Neuronal stem cell (in vitro differentiated cells): ENCODE measurements at regions not wholly inside any gene's neighbourhood (a gene's known extent, or its start where the extent isn't known, plus 50 kb on each side); places are given as distances from the start of the nearest gene placed in this dataset.
"Not testable (repeated sequence)": the region's sequence is repeated elsewhere in the genome, so short reads cannot be mapped to it uniquely, and the experiment has no call there.

Experiments used
- DNase-seq: peaks from one replicate; pipeline ENCODE4 v3.0.0-alpha.2; 2013; ENCODE audit warnings: low spot score
- H2AFZ ChIP-seq: one replicate; pipeline ENCODE4 v1.6.1; 2013; ENCODE audit warnings: mild to moderate bottlenecking, low read length, inconsistent platforms
- H2AK5ac ChIP-seq: 2 replicates; pipeline ENCODE4 v1.6.1; 2013; ENCODE audit warnings: low read depth, mild to moderate bottlenecking, inconsistent platforms, low read length, moderate library complexity, mixed read lengths
- H2BK120ac ChIP-seq: 2 replicates; pipeline ENCODE4 v1.6.1; 2013; ENCODE audit warnings: low read depth, mild to moderate bottlenecking, inconsistent platforms, low read length, moderate library complexity, mixed read lengths
- H2BK12ac ChIP-seq: one replicate; pipeline ENCODE4 v1.6.1; 2013; ENCODE audit warnings: low read length, inconsistent platforms
- H2BK15ac ChIP-seq: 2 replicates; pipeline ENCODE4 v1.6.1; 2013; ENCODE audit warnings: mild to moderate bottlenecking, low read length, inconsistent platforms, mixed read lengths
- H2BK5ac ChIP-seq: one replicate; pipeline ENCODE4 v1.6.1; 2013; ENCODE audit warnings: inconsistent platforms, mild to moderate bottlenecking, low read length, moderate library complexity
- H3K14ac ChIP-seq: one replicate; pipeline ENCODE4 v1.6.1; 2013; ENCODE audit warnings: low read length, inconsistent platforms
- H3K18ac ChIP-seq: 2 replicates; pipeline ENCODE4 v1.6.1; 2013; ENCODE audit warnings: low read length, inconsistent platforms
- H3K23ac ChIP-seq: 2 replicates; pipeline ENCODE4 v1.6.1; 2013; ENCODE audit warnings: low read depth, mild to moderate bottlenecking, mixed read lengths, low read length, inconsistent platforms; ENCODE audit not compliant: poor library complexity
- H3K27ac ChIP-seq: replicated peaks from 3 replicates; pipeline ENCODE4 v1.5.1; 2013; ENCODE audit warnings: low read length, inconsistent platforms
- H3K27me3 ChIP-seq, 3 experiments: 2 replicates each; pipeline ENCODE4 v1.6.1; 2013; ENCODE audit warnings: low read length in 3 of 3, mild to moderate bottlenecking in 2 of 3, inconsistent platforms in 1 of 3, low read depth in 1 of 3, mixed read lengths in 1 of 3, moderate library complexity in 1 of 3; ENCODE audit not compliant: control insufficient read depth in 3 of 3, insufficient read depth in 3 of 3
- H3K36me3 ChIP-seq, 2 donors: replicated peaks in 1 of 2; 2 replicates each; pipeline ENCODE4 v1.6.1; 2013; ENCODE audit warnings: low read length in 2 of 2; ENCODE audit not compliant: control insufficient read depth in 2 of 2, insufficient read depth in 2 of 2
- H3K4ac ChIP-seq: 2 replicates; pipeline ENCODE4 v1.6.1; 2013; ENCODE audit warnings: inconsistent platforms, mild to moderate bottlenecking, low read length, moderate library complexity
- H3K4me1 ChIP-seq, 2 donors: 1 replicate in 1 of 2; 2 replicates in 1 of 2; pipeline ENCODE4 v1.6.1; 2013; ENCODE audit warnings: low read length in 2 of 2, low read depth in 1 of 2; ENCODE audit not compliant: control insufficient read depth in 2 of 2, insufficient read depth in 1 of 2
- H3K4me2 ChIP-seq: one replicate; pipeline ENCODE4 v1.6.1; 2013; ENCODE audit warnings: mild to moderate bottlenecking, low read length, inconsistent platforms; ENCODE audit not compliant: insufficient read depth, poor library complexity, severe bottlenecking
- H3K4me3 ChIP-seq, 2 donors: 2 replicates each; pipeline ENCODE4 v1.5.1; 2013; ENCODE audit warnings: low read length in 2 of 2, mild to moderate bottlenecking in 2 of 2, inconsistent platforms in 1 of 2, moderate library complexity in 1 of 2
- H3K79me1 ChIP-seq: one replicate; pipeline ENCODE4 v1.6.1; 2013; ENCODE audit warnings: low read depth, mild to moderate bottlenecking, inconsistent platforms, low read length, moderate library complexity
- H3K9ac ChIP-seq: one replicate; pipeline ENCODE4 v1.6.1; 2013; ENCODE audit warnings: mild to moderate bottlenecking, low read depth, low read length, inconsistent platforms; ENCODE audit not compliant: poor library complexity
- H3K9me3 ChIP-seq, 2 donors: replicated peaks in 1 of 2; 2 replicates each; pipeline versions ENCODE3 to v1.6.1; 2013; ENCODE audit warnings: low read length in 2 of 2, mild to moderate bottlenecking in 2 of 2, inconsistent platforms in 1 of 2, low read depth in 1 of 2, mixed read lengths in 1 of 2, moderate library complexity in 1 of 2; ENCODE audit not compliant: control insufficient read depth in 2 of 2, insufficient read depth in 1 of 2
- H4K8ac ChIP-seq: one replicate; pipeline ENCODE4 v1.6.1; 2013; ENCODE audit warnings: low read depth, mild to moderate bottlenecking, inconsistent platforms, low read length, moderate library complexity
- H4K91ac ChIP-seq: one replicate; pipeline ENCODE4 v1.6.1; 2013; ENCODE audit warnings: low read length, low read depth, mild to moderate bottlenecking, inconsistent platforms; ENCODE audit not compliant: poor library complexity
- WGBS, 2 donors: extraction: QIAGEN DNeasy Blood & Tissue Kit; methylation state at CpG; one replicate each; pipeline ENCODE4 v1.1.7; 2013; ENCODE audit warnings: missing lambda C conversion rate in 2 of 2, mixed read lengths in 1 of 2; ENCODE audit not compliant: insufficient read length in 2 of 2, insufficient replicate concordance in 1 of 2; ENCODE audit errors: extremely low coverage in 2 of 2; 5-methylcytosine and 5-hydroxymethylcytosine counted together

DNA sequence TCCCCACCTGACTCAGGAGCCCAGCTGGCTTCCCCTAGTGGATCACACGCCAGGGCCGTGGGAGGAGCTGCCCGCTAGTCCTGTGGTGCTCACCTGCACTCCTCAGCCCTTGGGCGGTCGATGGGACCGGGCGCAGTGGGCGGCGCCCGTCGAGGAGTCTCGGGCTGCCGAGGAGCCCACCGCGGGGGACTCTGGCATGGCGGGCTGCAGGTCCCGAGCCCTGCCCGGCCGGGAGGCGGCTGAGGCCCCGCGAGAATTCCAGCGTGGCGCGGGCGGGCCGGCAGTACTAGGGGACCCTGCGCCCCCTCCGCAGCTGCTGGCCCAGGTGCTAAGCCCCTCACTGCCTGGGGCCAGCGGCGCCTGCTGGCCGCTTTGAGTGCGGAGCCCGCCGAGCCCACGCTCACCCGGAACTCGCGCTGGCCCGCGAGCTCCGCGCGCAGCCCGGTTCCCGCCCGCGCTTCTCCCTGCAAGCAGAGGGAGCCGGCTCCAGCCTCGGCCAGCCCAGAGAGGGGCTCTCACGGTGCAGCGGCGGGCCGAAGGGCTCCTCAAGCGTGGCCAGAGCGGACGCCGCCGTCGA is 367.9 kb downstream of the TYW1 start:
- no peak overlapping the region for H2BK12ac ChIP-seq
- H2BK5ac ChIP-seq = no peak overlapping the region
- WGBS, 2 donors = no CpG with 5 or more reads among the region's 60 CpGs
- no peak overlapping the region for H4K91ac ChIP-seq
- no peak overlapping the region for H4K8ac ChIP-seq
- no peak overlapping the region for H3K4me2 ChIP-seq
- H2BK120ac ChIP-seq = no peak overlapping the region
- no peak overlapping the region for H2AK5ac ChIP-seq
- H3K9ac ChIP-seq = no peak overlapping the region
- no peak overlapping the region for H2BK15ac ChIP-seq
- no peaks in the 10 kb centered on the region for H3K79me1 ChIP-seq
- H3K18ac ChIP-seq = no peak overlapping the region
- H3K14ac ChIP-seq = no peak overlapping the region
- no peak overlapping the region for H3K23ac ChIP-seq
- no peaks in the 10 kb centered on the region for H3K36me3 ChIP-seq
- no peak overlapping the region for H3K4ac ChIP-seq
- no peak for DNase-seq
- peaks cover 0 to 2% (median 0%) of the 10 kb centered on the region in 3 experiments for H3K27me3 ChIP-seq
- H2AFZ ChIP-seq = no peak overlapping the region
- no peaks in the 10 kb centered on the region for H3K9me3 ChIP-seq
- no peak overlapping the region for H3K4me3 ChIP-seq
- no peaks in the 10 kb centered on the region for H3K4me1 ChIP-seq
- no peak overlapping the region for H3K27ac ChIP-seq

DNA sequence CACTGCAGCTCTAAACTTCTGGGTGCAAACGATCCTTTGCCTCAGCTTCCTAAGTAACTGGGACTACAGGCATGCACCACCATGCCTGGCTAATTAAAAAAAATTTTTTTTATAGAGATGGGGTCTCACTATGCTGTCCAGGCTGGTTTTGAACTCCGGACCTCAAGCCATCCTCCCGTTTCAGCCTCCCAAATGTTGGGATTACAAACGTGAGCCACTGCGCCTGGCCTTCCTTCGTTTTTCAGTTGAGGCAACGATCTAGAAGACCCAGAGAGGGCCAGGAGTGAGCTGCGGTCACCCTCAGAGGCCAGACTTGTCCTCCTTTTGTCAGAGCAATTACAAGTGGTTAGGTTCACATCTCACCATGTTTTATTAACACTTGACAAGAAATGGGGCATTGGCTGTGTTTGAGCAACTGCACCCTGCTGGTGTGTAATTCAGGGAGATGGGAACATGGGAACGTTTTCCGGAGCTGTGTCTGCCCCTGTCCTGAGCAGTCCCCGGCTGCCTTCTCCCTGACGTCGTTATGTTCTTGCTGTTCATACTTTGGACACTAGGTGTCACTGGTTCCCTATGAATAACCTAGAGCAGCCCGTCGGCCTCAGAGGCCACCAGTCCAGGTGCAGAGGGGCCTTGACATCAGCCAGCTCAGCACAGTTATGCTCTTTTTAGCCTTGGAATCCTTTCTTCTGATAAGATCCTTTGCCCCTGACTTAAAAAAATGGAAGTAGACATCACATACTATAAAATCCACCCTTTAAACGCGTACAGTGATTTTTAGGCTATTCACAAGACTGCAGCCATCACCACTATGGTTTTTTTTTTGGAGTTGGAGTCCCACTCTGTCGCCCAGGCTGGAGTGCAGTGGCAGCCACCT is 375.0 kb downstream of the TYW1 start:
- Histone ChIP-seq H3K9ac (no peak overlapping the region), H3K4me3 (no peak overlapping the region), H4K8ac (no peak overlapping the region), H3K4me1 (no peaks in the 10 kb centered on the region), H3K23ac (no peak overlapping the region), H2AFZ (peak overlapping the region; percentile 55), H2BK12ac (no peak overlapping the region), H3K18ac (no peak overlapping the region), H3K4me2 (no peak overlapping the region), H2BK5ac (no peak overlapping the region), H2AK5ac (no peak overlapping the region), H3K14ac (no peak overlapping the region), H2BK120ac (no peak overlapping the region), H3K27ac (no peak overlapping the region), H3K36me3 (no peaks in the 10 kb centered on the region), H3K9me3 (no peaks in the 10 kb centered on the region), H3K27me3 (peaks cover 0 to 2% (median 0%) of the 10 kb centered on the region in 3 experiments), H2BK15ac (no peak overlapping the region), H4K91ac (no peak overlapping the region), H3K4ac (no peak overlapping the region), H3K79me1 (no peaks in the 10 kb centered on the region)
- no CpG with 5 or more reads among the region's 18 CpGs for WGBS, 2 donors
- DNase-seq = peak; percentile 82

DNA sequence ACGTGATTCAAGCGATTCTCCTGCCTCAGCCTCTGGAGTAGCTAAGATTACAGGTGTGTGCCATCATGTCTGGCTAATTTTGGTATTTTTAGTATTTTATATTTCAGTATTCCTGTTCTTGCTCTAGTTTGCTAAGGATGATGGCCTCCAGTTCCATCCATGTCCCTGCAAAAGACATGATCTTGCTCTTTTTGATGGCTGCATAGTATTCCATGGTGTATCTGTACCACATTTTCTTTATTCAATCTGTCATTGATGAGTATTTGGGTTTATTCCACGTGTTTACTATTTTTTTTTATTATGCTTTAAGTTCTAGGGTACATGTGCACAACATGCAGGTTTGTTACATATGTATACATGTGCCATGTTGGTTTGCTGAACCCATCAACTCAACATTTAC is 376.8 kb downstream of the TYW1 start:
- H2BK5ac ChIP-seq, H3K18ac ChIP-seq: not testable (repeated sequence)

DNA sequence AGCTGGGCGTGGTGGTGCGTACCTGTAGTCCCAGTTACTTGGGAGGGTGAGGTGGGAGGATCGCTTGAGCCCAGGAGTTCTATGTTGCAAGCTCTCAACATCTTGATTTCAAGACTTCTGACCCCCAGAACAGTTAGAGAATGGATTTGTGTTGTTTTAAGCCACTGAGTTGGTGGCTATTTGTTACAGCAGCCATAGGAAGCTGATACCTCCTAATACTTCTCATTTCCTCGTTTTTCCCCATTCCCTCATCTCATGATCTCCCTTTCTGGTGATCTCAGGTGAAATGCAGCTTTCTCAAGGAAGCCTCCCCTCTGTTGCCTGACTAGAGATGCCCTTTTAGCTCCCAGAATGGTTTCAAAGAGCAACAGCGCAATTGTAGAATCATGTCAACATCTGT is 378.8 kb downstream of the TYW1 start:
- Histone ChIP-seq H3K14ac (no peak overlapping the region), H2BK5ac (no peak overlapping the region), H2AK5ac (no peak overlapping the region)

More for the DNA sequence above, 376.8 kb downstream of the TYW1 start:
- not testable (repeated sequence) for H4K91ac ChIP-seq, H2AK5ac ChIP-seq, H3K36me3 ChIP-seq, H3K79me1 ChIP-seq, H3K27ac ChIP-seq, H3K23ac ChIP-seq, H3K9ac ChIP-seq, H3K4me3 ChIP-seq, H4K8ac ChIP-seq, H2AFZ ChIP-seq, H2BK15ac ChIP-seq, H2BK120ac ChIP-seq, DNase-seq, H3K9me3 ChIP-seq, H3K27me3 ChIP-seq, H2BK12ac ChIP-seq, H3K4me1 ChIP-seq, H3K4me2 ChIP-seq, H3K4ac ChIP-seq, H3K14ac ChIP-seq
- WGBS, 2 donors = no CpG with 5 or more reads among the region's 3 CpGs

More for the DNA sequence above, 378.8 kb downstream of the TYW1 start:
- no peak overlapping the region for H2AFZ ChIP-seq
- no CpG with 5 or more reads among the region's 5 CpGs for WGBS, 2 donors
- H3K4ac ChIP-seq = no peak overlapping the region
- no peaks in the 10 kb centered on the region for H3K79me1 ChIP-seq
- H2BK120ac ChIP-seq = no peak overlapping the region
- H3K23ac ChIP-seq = no peak overlapping the region
- no peaks in the 10 kb centered on the region for H3K27me3 ChIP-seq
- no peaks in the 10 kb centered on the region for H3K36me3 ChIP-seq
- H4K8ac ChIP-seq = no peak overlapping the region
- no peak overlapping the region for H2BK15ac ChIP-seq
- no peak for DNase-seq
- H3K9ac ChIP-seq = no peak overlapping the region
- H3K27ac ChIP-seq = no peak overlapping the region
- H3K9me3 ChIP-seq = peaks cover 0 to 3% of the 10 kb centered on the region in 2 donors
- no peak overlapping the region for H3K4me3 ChIP-seq
- H3K18ac ChIP-seq = no peak overlapping the region
- H2BK12ac ChIP-seq = no peak overlapping the region
- no peak overlapping the region for H3K4me2 ChIP-seq
- peaks cover 0 to 2% of the 10 kb centered on the region in 2 donors for H3K4me1 ChIP-seq
- H4K91ac ChIP-seq = no peak overlapping the region
